ENCODE measurements at regions not wholly inside any gene's neighbourhood (a gene's known extent, or its start where the extent isn't known, plus 50 kb on each side); places are given as distances from the start of the nearest gene placed in this dataset.

- Histone ChIP-seq H3K27me3 (ENCODE audit: control insufficient read depth, insufficient read depth, low read length) (no peaks in the 10 kb centered on the region), H3K79me2 (no peaks in the 10 kb centered on the region), H3K36me3 (ENCODE audit: control insufficient read depth, insufficient read depth, low read length) (no peaks in the 10 kb centered on the region), H3K9me3 (ENCODE audit: control insufficient read depth, low read length) (no peaks in the 10 kb centered on the region), H3K27ac (no peak overlapping the region), H3K4me1 (no peaks in the 10 kb centered on the region), H3K4me2 (ENCODE audit: low read length) (no peak overlapping the region), H3K4me3 (ENCODE audit: low read depth, low read length) (no peak overlapping the region), H3K9ac (no peak overlapping the region), H2AFZ (no peak overlapping the region)
- TF ChIP-seq, protein P1, sequence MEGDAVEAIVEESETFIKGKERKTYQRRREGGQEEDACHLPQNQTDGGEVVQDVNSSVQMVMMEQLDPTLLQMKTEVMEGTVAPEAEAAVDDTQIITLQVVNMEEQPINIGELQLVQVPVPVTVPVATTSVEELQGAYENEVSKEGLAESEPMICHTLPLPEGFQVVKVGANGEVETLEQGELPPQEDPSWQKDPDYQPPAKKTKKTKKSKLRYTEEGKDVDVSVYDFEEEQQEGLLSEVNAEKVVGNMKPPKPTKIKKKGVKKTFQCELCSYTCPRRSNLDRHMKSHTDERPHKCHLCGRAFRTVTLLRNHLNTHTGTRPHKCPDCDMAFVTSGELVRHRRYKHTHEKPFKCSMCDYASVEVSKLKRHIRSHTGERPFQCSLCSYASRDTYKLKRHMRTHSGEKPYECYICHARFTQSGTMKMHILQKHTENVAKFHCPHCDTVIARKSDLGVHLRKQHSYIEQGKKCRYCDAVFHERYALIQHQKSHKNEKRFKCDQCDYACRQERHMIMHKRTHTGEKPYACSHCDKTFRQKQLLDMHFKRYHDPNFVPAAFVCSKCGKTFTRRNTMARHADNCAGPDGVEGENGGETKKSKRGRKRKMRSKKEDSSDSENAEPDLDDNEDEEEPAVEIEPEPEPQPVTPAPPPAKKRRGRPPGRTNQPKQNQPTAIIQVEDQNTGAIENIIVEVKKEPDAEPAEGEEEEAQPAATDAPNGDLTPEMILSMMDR (IDR thresholded peaks at IDR 0.05) = no peak
These were observed 212.9 kb downstream of the SNX10 start for GRCh38 chr7:26504411-26505120.

DNA sequence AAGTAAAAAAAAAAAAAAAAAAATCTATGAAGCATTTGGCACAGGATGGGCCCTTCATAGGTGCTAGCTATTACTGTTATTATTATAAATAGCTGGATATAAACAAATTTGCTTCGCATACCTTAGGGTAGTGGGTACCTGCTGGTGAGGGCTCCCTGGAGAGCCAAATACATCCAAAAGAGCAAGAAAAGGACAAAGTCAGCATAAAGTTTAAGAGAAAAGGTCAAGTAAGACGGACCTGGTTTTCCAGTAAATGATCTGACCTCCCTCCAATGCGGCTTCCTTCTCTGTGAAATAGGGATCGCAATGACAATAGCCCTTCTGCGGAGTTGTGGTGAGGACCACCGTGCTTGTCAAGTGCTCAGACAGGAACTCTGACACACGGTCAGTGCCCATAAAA is 214.5 kb downstream of the SNX10 start:
- no peak overlapping the region for H2AFZ ChIP-seq
- no peaks in the 10 kb centered on the region for H3K36me3 ChIP-seq (ENCODE audit: control insufficient read depth, insufficient read depth, low read length)
- no peaks in the 10 kb centered on the region for H3K79me2 ChIP-seq
- H3K4me2 ChIP-seq (ENCODE audit: low read length) = no peak overlapping the region
- no peaks in the 10 kb centered on the region for H3K9me3 ChIP-seq (ENCODE audit: control insufficient read depth, low read length)
- no peak overlapping the region for H3K4me3 ChIP-seq (ENCODE audit: low read depth, low read length)
- TF ChIP-seq, protein P1 (IDR thresholded peaks at IDR 0.05) = no peak
- no peaks in the 10 kb centered on the region for H3K4me1 ChIP-seq
- no peaks in the 10 kb centered on the region for H3K27me3 ChIP-seq (ENCODE audit: control insufficient read depth, insufficient read depth, low read length)
- H3K9ac ChIP-seq = no peak overlapping the region
- no peak overlapping the region for H3K27ac ChIP-seq

- H3K27ac ChIP-seq = no peak overlapping the region
- H3K27me3 ChIP-seq (ENCODE audit: control insufficient read depth, insufficient read depth, low read length) = no peaks in the 10 kb centered on the region
- TF ChIP-seq, protein P1 (IDR thresholded peaks at IDR 0.05) = no peak
- H3K4me2 ChIP-seq (ENCODE audit: low read length) = no peak overlapping the region
- no peaks in the 10 kb centered on the region for H3K4me1 ChIP-seq
- H3K4me3 ChIP-seq (ENCODE audit: low read depth, low read length) = no peak overlapping the region
- no peak overlapping the region for H3K9ac ChIP-seq
- no peaks in the 10 kb centered on the region for H3K9me3 ChIP-seq (ENCODE audit: control insufficient read depth, low read length)
- H2AFZ ChIP-seq = no peak overlapping the region
- no peaks in the 10 kb centered on the region for H3K36me3 ChIP-seq (ENCODE audit: control insufficient read depth, insufficient read depth, low read length)
- H3K79me2 ChIP-seq = no peaks in the 10 kb centered on the region
These were observed 215.7 kb downstream of the SNX10 start for GRCh38 chr7:26507108-26507987.

DNA sequence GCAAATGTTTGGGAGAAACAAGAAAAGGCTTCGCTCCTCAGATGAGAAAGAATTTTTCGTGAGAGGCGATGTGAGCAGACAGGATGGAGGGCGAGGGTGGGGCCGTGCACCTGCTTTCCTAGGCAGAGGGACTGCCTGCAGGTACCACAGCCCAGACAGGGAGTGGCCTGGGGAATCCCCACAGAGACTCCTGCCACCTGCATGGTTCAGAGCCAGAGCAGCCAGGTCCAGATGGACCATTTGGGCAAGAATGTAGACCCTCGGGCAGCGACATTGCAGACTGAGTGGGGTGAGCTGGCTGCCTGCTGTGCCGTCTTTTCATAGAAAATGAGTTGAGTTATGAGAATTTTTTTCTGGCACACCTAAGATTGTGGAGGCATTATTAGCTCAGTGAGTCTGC is 216.8 kb downstream of the SNX10 start:
- H3K9me3 ChIP-seq (ENCODE audit: control insufficient read depth, low read length) = no peaks in the 10 kb centered on the region
- TF ChIP-seq, protein P1 (IDR thresholded peaks at IDR 0.05) = no peak
- H3K4me1 ChIP-seq = no peaks in the 10 kb centered on the region
- no peak overlapping the region for H3K4me2 ChIP-seq (ENCODE audit: low read length)
- H3K79me2 ChIP-seq = no peaks in the 10 kb centered on the region
- no peak overlapping the region for H2AFZ ChIP-seq
- H3K36me3 ChIP-seq (ENCODE audit: control insufficient read depth, insufficient read depth, low read length) = no peaks in the 10 kb centered on the region
- H3K9ac ChIP-seq = no peak overlapping the region
- no peak overlapping the region for H3K27ac ChIP-seq
- H3K27me3 ChIP-seq (ENCODE audit: control insufficient read depth, insufficient read depth, low read length) = no peaks in the 10 kb centered on the region
- no peak overlapping the region for H3K4me3 ChIP-seq (ENCODE audit: low read depth, low read length)

All from parathyroid adenoma (tissue), 2 donors.